Neuron (in vitro differentiated cells): ENCODE measurements at regions not wholly inside any gene's neighbourhood (a gene's known extent, or its start where the extent isn't known, plus 50 kb on each side); places are given as distances from the start of the nearest gene placed in this dataset.
"Not testable (repeated sequence)": the region's sequence is repeated elsewhere in the genome, so short reads cannot be mapped to it uniquely, and the experiment has no call there.

Experiments used
- H2AFZ ChIP-seq: one replicate; pipeline ENCODE4 v1.6.1; 2013; ENCODE audit warnings: low read depth, mild to moderate bottlenecking, inconsistent platforms, low read length, moderate library complexity
- H3K27me3 ChIP-seq: one replicate; pipeline ENCODE4 v1.6.1; 2013; ENCODE audit warnings: low read length; ENCODE audit not compliant: insufficient read depth
- H3K36me3 ChIP-seq: one replicate; pipeline ENCODE4 v1.6.1; 2013; ENCODE audit warnings: low read length; ENCODE audit not compliant: insufficient read depth
- H3K4me1 ChIP-seq: one replicate; pipeline ENCODE4 v1.6.1; 2013; ENCODE audit warnings: low read length; ENCODE audit not compliant: insufficient read depth
- H3K4me3 ChIP-seq: 2 replicates; pipeline ENCODE4 v1.5.1; 2013; ENCODE audit warnings: mild to moderate bottlenecking, low read length, moderate library complexity
- H3K9me3 ChIP-seq: one replicate; pipeline ENCODE4 v1.6.1; 2013; ENCODE audit warnings: low read length

- H3K9me3 ChIP-seq, H3K4me3 ChIP-seq, H2AFZ ChIP-seq, H3K4me1 ChIP-seq, H3K36me3 ChIP-seq, H3K27me3 ChIP-seq: not testable (repeated sequence)
Measured at GRCh38 chrX:13408599-13408998, 88.7 kb upstream of the ATXN3L start.

- not testable (repeated sequence) for H3K27me3 ChIP-seq, H3K9me3 ChIP-seq, H3K4me3 ChIP-seq, H3K4me1 ChIP-seq, H2AFZ ChIP-seq, H3K36me3 ChIP-seq
Measured at GRCh38 chrX:13404777-13405176, 84.9 kb upstream of the ATXN3L start.

- Histone ChIP-seq H3K9me3 (no peaks in the 10 kb centered on the region), H3K4me3 (no peak overlapping the region), H3K36me3 (no peaks in the 10 kb centered on the region), H3K27me3 (no peaks in the 10 kb centered on the region), H2AFZ (no peak overlapping the region), H3K4me1 (no peaks in the 10 kb centered on the region)
Measured at GRCh38 chrX:13404364-13404763, 84.5 kb upstream of the ATXN3L start.

- H3K36me3 ChIP-seq, result no peaks in the 10 kb centered on the region
- peaks cover 12% of the 10 kb centered on the region for H3K4me1 ChIP-seq
- H3K27me3 ChIP-seq, result no peaks in the 10 kb centered on the region
- H3K4me3 ChIP-seq, result no peak overlapping the region
- no peak overlapping the region for H2AFZ ChIP-seq
- H3K9me3 ChIP-seq, result no peaks in the 10 kb centered on the region
Measured at GRCh38 chrX:13401724-13402123, 81.9 kb upstream of the ATXN3L start.

- Histone ChIP-seq H3K9me3 (no peaks in the 10 kb centered on the region), H3K27me3 (no peaks in the 10 kb centered on the region), H3K36me3 (no peaks in the 10 kb centered on the region), H2AFZ (no peak overlapping the region), H3K4me3 (no peak overlapping the region), H3K4me1 (peaks cover 15% of the 10 kb centered on the region)
Measured at GRCh38 chrX:13398839-13399238, 79.0 kb upstream of the ATXN3L start.

GRCh38 chrX:13397878-13398818 is 78.3 kb upstream of the ATXN3L start:
- H3K4me3 ChIP-seq, result no peak overlapping the region
- no peaks in the 10 kb centered on the region for H3K36me3 ChIP-seq
- no peaks in the 10 kb centered on the region for H3K27me3 ChIP-seq
- H3K9me3 ChIP-seq, result no peaks in the 10 kb centered on the region
- H2AFZ ChIP-seq, result no peak overlapping the region
- H3K4me1 ChIP-seq, result peaks cover 15% of the 10 kb centered on the region

GRCh38 chrX:13396924-13397323 is 77.1 kb upstream of the ATXN3L start:
- no peaks in the 10 kb centered on the region for H3K9me3 ChIP-seq
- no peak overlapping the region for H3K4me3 ChIP-seq
- H3K4me1 ChIP-seq, result peaks cover 15% of the 10 kb centered on the region
- H2AFZ ChIP-seq, result no peak overlapping the region
- no peaks in the 10 kb centered on the region for H3K27me3 ChIP-seq
- H3K36me3 ChIP-seq, result no peaks in the 10 kb centered on the region

- no peaks in the 10 kb centered on the region for H3K9me3 ChIP-seq
- H3K27me3 ChIP-seq, result no peaks in the 10 kb centered on the region
- no peak overlapping the region for H2AFZ ChIP-seq
- peaks cover 16% of the 10 kb centered on the region for H3K4me1 ChIP-seq
- no peak overlapping the region for H3K4me3 ChIP-seq
- no peaks in the 10 kb centered on the region for H3K36me3 ChIP-seq
Measured at GRCh38 chrX:13389501-13389900, 69.6 kb upstream of the ATXN3L start.

- Histone ChIP-seq H3K4me1 (peaks cover 27% of the 10 kb centered on the region), H3K4me3 (no peak overlapping the region), H2AFZ (no peak overlapping the region), H3K9me3 (no peaks in the 10 kb centered on the region), H3K36me3 (no peaks in the 10 kb centered on the region), H3K27me3 (no peaks in the 10 kb centered on the region)
Measured at GRCh38 chrX:13387666-13388494, 68.0 kb upstream of the ATXN3L start.

- Histone ChIP-seq H3K4me1 (peaks cover 32% of the 10 kb centered on the region), H3K9me3 (no peaks in the 10 kb centered on the region), H3K4me3 (no peak overlapping the region), H3K36me3 (no peaks in the 10 kb centered on the region), H2AFZ (no peak overlapping the region), H3K27me3 (no peaks in the 10 kb centered on the region)
Measured at GRCh38 chrX:13386636-13387035, 66.8 kb upstream of the ATXN3L start.

- Histone ChIP-seq H2AFZ (no peak overlapping the region), H3K4me1 (peaks cover 32% of the 10 kb centered on the region), H3K27me3 (no peaks in the 10 kb centered on the region), H3K9me3 (no peaks in the 10 kb centered on the region), H3K36me3 (no peaks in the 10 kb centered on the region), H3K4me3 (no peak overlapping the region)
Measured at GRCh38 chrX:13386092-13386491, 66.2 kb upstream of the ATXN3L start.

GRCh38 chrX:13383907-13384306 is 64.1 kb upstream of the ATXN3L start:
- Histone ChIP-seq H2AFZ (no peak overlapping the region), H3K9me3 (no peaks in the 10 kb centered on the region), H3K27me3 (no peaks in the 10 kb centered on the region), H3K36me3 (no peaks in the 10 kb centered on the region), H3K4me3 (no peak overlapping the region), H3K4me1 (peaks cover 32% of the 10 kb centered on the region)

- Histone ChIP-seq H3K4me1 (peaks cover 25% of the 10 kb centered on the region), H3K27me3 (no peaks in the 10 kb centered on the region), H3K36me3 (no peaks in the 10 kb centered on the region)
Measured at GRCh38 chrX:13381514-13381913, 61.7 kb upstream of the ATXN3L start.

More at GRCh38 chrX:13381514-13381913, 61.7 kb upstream of the ATXN3L start:
- Histone ChIP-seq H3K9me3 (no peaks in the 10 kb centered on the region), H3K4me3 (no peak overlapping the region), H2AFZ (no peak overlapping the region)
